Endothelial cell of umbilical vein (primary cell): ENCODE measurements at regions not wholly inside any gene's neighbourhood (a gene's known extent, or its start where the extent isn't known, plus 50 kb on each side); places are given as distances from the start of the nearest gene placed in this dataset.

ENCODE experiments used
- BruUV-seq: library from RNA; stranded (reverse); fragments of 400-500 nt; replicated peaks from 2 replicates; lab custom pipeline; 2021; lab: Mats Ljungman, UMichigan
- CTCF ChIA-PET: fragments of 300-600, 350-600 bp; sonication (Branson Sonifier 250); formaldehyde crosslinking; loops from one replicate; lab custom pipeline; 2021; ENCODE audit warnings: antibody characterized with exemption, inconsistent platforms; lab: Charles Lee
- POLR2A ChIA-PET: fragments of 300-600, 350-600 bp; sonication (Branson Sonifier 250); formaldehyde crosslinking; loops from one replicate; lab custom pipeline; 2021; ENCODE audit warnings: antibody characterized with exemption, inconsistent platforms; lab: Charles Lee
- DNase-seq: peaks from one replicate; pipeline ENCODE4 v3.0.0-alpha.2; 2011; ENCODE audit warnings: low read depth, low spot score
- FAIRE-seq: peaks from 2 replicates; lab custom pipeline; 2011; peaks lifted over from hg19 to GRCh38; lab: Jason Lieb, UNC
- H2AFZ ChIP-seq: 2 replicates; pipeline ENCODE4 v1.6.0; 2012; ENCODE audit warnings: low read depth, low read length, control low read depth, inconsistent platforms
- H3K27ac ChIP-seq: 2 replicates; pipeline ENCODE4 v1.5.1; 2011; ENCODE audit warnings: low read depth, mild to moderate bottlenecking, control low read depth, low read length, moderate library complexity; ENCODE audit not compliant: insufficient read depth
- H3K27me3 ChIP-seq, 2 experiments: 2 replicates each; pipeline versions ENCODE4 v1.6.0 to v1.6.1; 2011; ENCODE audit warnings: low read length in 2 of 2, mixed read lengths in 1 of 2; ENCODE audit not compliant: control insufficient read depth in 2 of 2, insufficient read depth in 2 of 2
- H3K36me3 ChIP-seq, 2 experiments: 2 replicates in 1 of 2; 3 replicates in 1 of 2; pipeline ENCODE4 v1.5.1; 2011; ENCODE audit warnings: low read length in 2 of 2, mild to moderate bottlenecking in 1 of 2, moderate library complexity in 1 of 2; ENCODE audit not compliant: control insufficient read depth in 2 of 2, insufficient read depth in 2 of 2; ENCODE audit errors: extremely low read depth in 1 of 2
- H3K4me1 ChIP-seq: 3 replicates; pipeline ENCODE4 v1.5.1; 2011; ENCODE audit warnings: mild to moderate bottlenecking, low read length; ENCODE audit not compliant: control insufficient read depth, insufficient read depth; ENCODE audit errors: extremely low read depth
- H3K4me2 ChIP-seq: 2 replicates; pipeline ENCODE4 v1.6.1; 2011; ENCODE audit warnings: low read length, control low read depth, mixed read lengths; ENCODE audit not compliant: insufficient read depth
- H3K4me3 ChIP-seq, 3 experiments: fragments of 200-600 bp in 1 of 3; sonication (generic), shearing (Covaris generic) in 1 of 3; replicated peaks in 1 of 3; 2 replicates each; pipeline ENCODE4 v1.5.1; 2011 to 2016; ENCODE audit warnings: control low read depth in 3 of 3, low read length in 3 of 3, mild to moderate bottlenecking in 2 of 3, inconsistent platforms in 1 of 3, low read depth in 1 of 3, moderate library complexity in 1 of 3; ENCODE audit not compliant: insufficient read depth in 1 of 3
- H3K79me2 ChIP-seq: 2 replicates; pipeline ENCODE4 v1.6.0; 2012; ENCODE audit warnings: low read length, inconsistent platforms; ENCODE audit not compliant: control insufficient read depth, insufficient read depth
- H3K9ac ChIP-seq: replicated peaks from 2 replicates; pipeline ENCODE3; 2011; ENCODE audit warnings: low read length, control low read depth; ENCODE audit not compliant: insufficient read depth; ENCODE audit errors: extremely low read depth
- H3K9me1 ChIP-seq: replicated peaks from 3 replicates; pipeline ENCODE4 v1.6.0; 2011; ENCODE audit warnings: mild to moderate bottlenecking, low read length; ENCODE audit not compliant: control insufficient read depth, insufficient read depth; ENCODE audit errors: extremely low read depth
- H3K9me3 ChIP-seq: replicated peaks from 2 replicates; pipeline ENCODE4 v1.5.1; 2012; ENCODE audit warnings: low read length, inconsistent platforms; ENCODE audit not compliant: control insufficient read depth, insufficient read depth
- H4K20me1 ChIP-seq: replicated peaks from 2 replicates; pipeline ENCODE3; 2011; ENCODE audit warnings: mild to moderate bottlenecking, low read length; ENCODE audit not compliant: control insufficient read depth, insufficient read depth; ENCODE audit errors: extremely low read depth
- FOS ChIP-seq: IDR thresholded peaks from 2 replicates; pipeline ENCODE4 v1.6.1; 2011; ENCODE audit warnings: mild to moderate bottlenecking, low read length, moderate library complexity, borderline replicate concordance; ENCODE audit not compliant: insufficient read depth
- JUN ChIP-seq: IDR thresholded peaks from 2 replicates; pipeline ENCODE4 v1.6.1; 2011; ENCODE audit warnings: borderline replicate concordance, low read depth; ENCODE audit not compliant: insufficient read length, insufficient read depth
- dilution Hi-C: fragments of 300-500 bp; cut with MboI; formaldehyde crosslinking; loops from one replicate; pipeline ENCODE4 v1.15.0; 2019; ENCODE audit warnings: low sequenced_read_pairs; ENCODE audit not compliant: extremely low pct_ligation_motif_present
- intact Hi-C: fragments of 100-400 bp; cut with micrococcal nuclease; formaldehyde crosslinking; loops from one replicate; pipeline ENCODE4 v1.10.0; 2022
- TF ChIP-seq, protein P1 (sequence below): IDR thresholded peaks from 2 replicates; pipeline ENCODE4 v1.6.1; 2011; ENCODE audit not compliant: insufficient read depth, insufficient read length
- TF ChIP-seq, protein P2 (sequence below), 2 donors: IDR thresholded peaks; 1 replicate in 1 of 2; 2 replicates in 1 of 2; pipeline ENCODE4 v1.5.1; 2011; ENCODE audit warnings: low read length in 2 of 2, mild to moderate bottlenecking in 2 of 2, moderate library complexity in 2 of 2, control low read depth in 1 of 2, inconsistent platforms in 1 of 2, low read depth in 1 of 2; ENCODE audit not compliant: insufficient read depth in 1 of 2; ENCODE audit errors: extremely low read depth in 1 of 2

DNA sequence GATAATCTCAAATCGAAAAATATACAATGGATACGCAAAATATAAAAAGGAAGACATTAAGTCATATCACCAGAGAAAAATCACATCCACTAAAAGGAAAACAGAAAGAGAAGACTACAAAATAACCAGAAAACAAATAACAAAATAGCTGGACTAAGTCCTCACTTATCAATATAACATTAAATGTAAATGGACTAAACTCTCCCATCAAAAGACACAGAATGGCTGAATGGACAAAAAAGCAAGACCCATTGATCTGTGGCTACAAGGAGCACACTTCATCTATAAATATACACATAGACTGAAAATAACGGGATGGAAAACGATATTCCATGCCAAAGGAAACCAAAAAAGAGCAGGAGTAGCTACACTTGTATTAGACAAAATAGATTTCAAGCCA is 161.0 kb upstream of the PRKD1 start:
- FAIRE-seq = no peak
- no TSS peak for BruUV-seq
- POLR2A ChIA-PET = no interaction called here

More for the DNA sequence above, 161.0 kb upstream of the PRKD1 start:
- CTCF ChIA-PET = no interaction called here
- H3K4me3 ChIP-seq = no peak overlapping the region
- no peaks in the 10 kb centered on the region for H3K9me1 ChIP-seq
- no peaks in the 10 kb centered on the region for H3K4me1 ChIP-seq
- H2AFZ ChIP-seq = no peak overlapping the region
- dilution Hi-C loops (no loop called here), intact Hi-C loops (no loop called here)
- H3K36me3 ChIP-seq = no peaks in the 10 kb centered on the region
- H3K9ac ChIP-seq = no peak overlapping the region
- no peak for TF ChIP-seq FOS
- TF ChIP-seq, protein P1, sequence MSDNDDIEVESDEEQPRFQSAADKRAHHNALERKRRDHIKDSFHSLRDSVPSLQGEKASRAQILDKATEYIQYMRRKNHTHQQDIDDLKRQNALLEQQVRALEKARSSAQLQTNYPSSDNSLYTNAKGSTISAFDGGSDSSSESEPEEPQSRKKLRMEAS = no peak
- TF ChIP-seq, protein P2, sequence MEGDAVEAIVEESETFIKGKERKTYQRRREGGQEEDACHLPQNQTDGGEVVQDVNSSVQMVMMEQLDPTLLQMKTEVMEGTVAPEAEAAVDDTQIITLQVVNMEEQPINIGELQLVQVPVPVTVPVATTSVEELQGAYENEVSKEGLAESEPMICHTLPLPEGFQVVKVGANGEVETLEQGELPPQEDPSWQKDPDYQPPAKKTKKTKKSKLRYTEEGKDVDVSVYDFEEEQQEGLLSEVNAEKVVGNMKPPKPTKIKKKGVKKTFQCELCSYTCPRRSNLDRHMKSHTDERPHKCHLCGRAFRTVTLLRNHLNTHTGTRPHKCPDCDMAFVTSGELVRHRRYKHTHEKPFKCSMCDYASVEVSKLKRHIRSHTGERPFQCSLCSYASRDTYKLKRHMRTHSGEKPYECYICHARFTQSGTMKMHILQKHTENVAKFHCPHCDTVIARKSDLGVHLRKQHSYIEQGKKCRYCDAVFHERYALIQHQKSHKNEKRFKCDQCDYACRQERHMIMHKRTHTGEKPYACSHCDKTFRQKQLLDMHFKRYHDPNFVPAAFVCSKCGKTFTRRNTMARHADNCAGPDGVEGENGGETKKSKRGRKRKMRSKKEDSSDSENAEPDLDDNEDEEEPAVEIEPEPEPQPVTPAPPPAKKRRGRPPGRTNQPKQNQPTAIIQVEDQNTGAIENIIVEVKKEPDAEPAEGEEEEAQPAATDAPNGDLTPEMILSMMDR (IDR thresholded peaks at IDR 0.05; ENCODE audit: extremely low read depth in 1 of 2, insufficient read depth in 1 of 2, low read depth in 1 of 2, low read length in 2 of 2) = no peak
- TF ChIP-seq JUN = no peak
- H3K79me2 ChIP-seq = no peaks in the 10 kb centered on the region
- no peak for DNase-seq
- no peaks in the 10 kb centered on the region for H4K20me1 ChIP-seq
- H3K4me2 ChIP-seq = no peak overlapping the region
- H3K9me3 ChIP-seq = no peaks in the 10 kb centered on the region
- H3K27me3 ChIP-seq = no peaks in the 10 kb centered on the region
- no peak overlapping the region for H3K27ac ChIP-seq
